Astrocyte (in vitro differentiated cells and primary cell): ENCODE measurements at regions not wholly inside any gene's neighbourhood (a gene's known extent, or its start where the extent isn't known, plus 50 kb on each side); places are given as distances from the start of the nearest gene placed in this dataset.

ENCODE experiments used
- DNase-seq: peaks from one replicate; pipeline ENCODE4 v3.0.0-alpha.2; 2010; ENCODE audit warnings: low read depth
- FAIRE-seq: peaks from 2 replicates; lab custom pipeline; 2011; peaks lifted over from hg19 to GRCh38; lab: Jason Lieb, UNC
- H2AFZ ChIP-seq: 2 replicates; pipeline ENCODE4 v1.6.0; 2012; ENCODE audit warnings: low read depth, low read length, inconsistent platforms
- H3K27ac ChIP-seq: 2 replicates; pipeline ENCODE4 v1.5.1; 2011; ENCODE audit warnings: low read depth, low read length, inconsistent platforms
- H3K27me3 ChIP-seq: 2 replicates; pipeline ENCODE4 v1.6.0; 2011; ENCODE audit warnings: low read length, inconsistent platforms; ENCODE audit not compliant: insufficient read depth
- H3K36me3 ChIP-seq: 2 replicates; pipeline ENCODE4 v1.5.1; 2011; ENCODE audit warnings: low read length, inconsistent platforms; ENCODE audit not compliant: insufficient read depth
- H3K4me1 ChIP-seq: 2 replicates; pipeline ENCODE4 v1.5.1; 2011; ENCODE audit warnings: low read length, inconsistent platforms; ENCODE audit not compliant: insufficient read depth
- H3K4me2 ChIP-seq: 2 replicates; pipeline ENCODE4 v1.6.0; 2012; ENCODE audit warnings: low read length, inconsistent platforms
- H3K4me3 ChIP-seq: 2 replicates; pipeline ENCODE4 v1.5.1; 2011; ENCODE audit warnings: low read depth, mild to moderate bottlenecking, low read length, inconsistent platforms; ENCODE audit not compliant: insufficient read depth
- H3K79me2 ChIP-seq: 2 replicates; pipeline ENCODE4 v1.6.0; 2012; ENCODE audit warnings: mild to moderate bottlenecking, low read length, inconsistent platforms; ENCODE audit not compliant: insufficient read depth
- H3K9ac ChIP-seq: 2 replicates; pipeline ENCODE4 v1.6.0; 2012; ENCODE audit warnings: mild to moderate bottlenecking, low read length, inconsistent platforms
- H3K9me3 ChIP-seq: 2 replicates; pipeline ENCODE4 v1.5.1; 2012; ENCODE audit warnings: low read depth, mild to moderate bottlenecking, low read length, inconsistent platforms; ENCODE audit not compliant: insufficient read depth
- H4K20me1 ChIP-seq: 2 replicates; pipeline ENCODE4 v1.6.0; 2012; ENCODE audit warnings: low read length, inconsistent platforms; ENCODE audit not compliant: insufficient read depth
- H3K27ac Mint-ChIP-seq: one replicate; pipeline ENCODE4 v1.8.0; 2021; ENCODE audit warnings: mild to moderate bottlenecking, mixed read lengths; ENCODE audit not compliant: unreplicated experiment
- H3K27me3 Mint-ChIP-seq: one replicate; pipeline ENCODE4 v1.8.0; 2021; ENCODE audit warnings: low read depth, mixed read lengths; ENCODE audit not compliant: unreplicated experiment
- H3K36me3 Mint-ChIP-seq: one replicate; pipeline ENCODE4 v1.8.0; 2021; ENCODE audit warnings: low read depth, mixed read lengths; ENCODE audit not compliant: unreplicated experiment
- H3K4me1 Mint-ChIP-seq: one replicate; pipeline ENCODE4 v1.8.0; 2021; ENCODE audit warnings: low read depth, mixed read lengths; ENCODE audit not compliant: unreplicated experiment
- H3K4me3 Mint-ChIP-seq: one replicate; pipeline ENCODE4 v1.8.0; 2021; ENCODE audit warnings: mild to moderate bottlenecking, moderate library complexity, mixed read lengths; ENCODE audit not compliant: unreplicated experiment
- H3K9me3 Mint-ChIP-seq: one replicate; pipeline ENCODE4 v1.8.0; 2021; ENCODE audit warnings: mild to moderate bottlenecking, mixed read lengths; ENCODE audit not compliant: unreplicated experiment
- EZH2 ChIP-seq: IDR thresholded peaks from 2 replicates; pipeline ENCODE4 v1.6.1; 2012; ENCODE audit warnings: mild to moderate bottlenecking, low read length, inconsistent platforms; ENCODE audit not compliant: insufficient read depth
- TF ChIP-seq, protein P1 (sequence below): IDR thresholded peaks from 2 replicates; pipeline ENCODE4 v1.5.1; 2011; ENCODE audit warnings: low read depth, mild to moderate bottlenecking, inconsistent platforms, low read length, moderate library complexity; ENCODE audit not compliant: insufficient read depth

GRCh38 chr4:107255114-107255513 lies 219.0 kb upstream of the DKK2 start:
- no peaks in the 10 kb centered on the region for H3K27me3 ChIP-seq
- no peaks in the 10 kb centered on the region for H4K20me1 ChIP-seq
- no peaks in the 10 kb centered on the region for H3K9me3 ChIP-seq
- no peak overlapping the region for H3K9ac ChIP-seq
- H3K36me3 ChIP-seq, result no peaks in the 10 kb centered on the region
- H3K4me3 ChIP-seq, result no peak overlapping the region
- no peak overlapping the region for H2AFZ ChIP-seq
- TF ChIP-seq EZH2, result no peak
- TF ChIP-seq, protein P1, sequence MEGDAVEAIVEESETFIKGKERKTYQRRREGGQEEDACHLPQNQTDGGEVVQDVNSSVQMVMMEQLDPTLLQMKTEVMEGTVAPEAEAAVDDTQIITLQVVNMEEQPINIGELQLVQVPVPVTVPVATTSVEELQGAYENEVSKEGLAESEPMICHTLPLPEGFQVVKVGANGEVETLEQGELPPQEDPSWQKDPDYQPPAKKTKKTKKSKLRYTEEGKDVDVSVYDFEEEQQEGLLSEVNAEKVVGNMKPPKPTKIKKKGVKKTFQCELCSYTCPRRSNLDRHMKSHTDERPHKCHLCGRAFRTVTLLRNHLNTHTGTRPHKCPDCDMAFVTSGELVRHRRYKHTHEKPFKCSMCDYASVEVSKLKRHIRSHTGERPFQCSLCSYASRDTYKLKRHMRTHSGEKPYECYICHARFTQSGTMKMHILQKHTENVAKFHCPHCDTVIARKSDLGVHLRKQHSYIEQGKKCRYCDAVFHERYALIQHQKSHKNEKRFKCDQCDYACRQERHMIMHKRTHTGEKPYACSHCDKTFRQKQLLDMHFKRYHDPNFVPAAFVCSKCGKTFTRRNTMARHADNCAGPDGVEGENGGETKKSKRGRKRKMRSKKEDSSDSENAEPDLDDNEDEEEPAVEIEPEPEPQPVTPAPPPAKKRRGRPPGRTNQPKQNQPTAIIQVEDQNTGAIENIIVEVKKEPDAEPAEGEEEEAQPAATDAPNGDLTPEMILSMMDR, result no peak
- Mint-ChIP-seq H3K4me3 (no peak overlapping the region), H3K9me3 (no peaks in the 10 kb centered on the region), H3K4me1 (peaks cover 16% of the 10 kb centered on the region), H3K27ac (no peak overlapping the region), H3K36me3 (no peaks in the 10 kb centered on the region), H3K27me3 (no peaks in the 10 kb centered on the region)
- no peak for DNase-seq
- H3K4me2 ChIP-seq, result peak overlapping the region; percentile 51
- H3K27ac ChIP-seq, result no peak overlapping the region
- no peaks in the 10 kb centered on the region for H3K79me2 ChIP-seq
- FAIRE-seq, result no peak
- peaks cover 8% of the 10 kb centered on the region for H3K4me1 ChIP-seq

- Mint-ChIP-seq H3K27me3 (no peaks in the 10 kb centered on the region), H3K4me3 (no peak overlapping the region), H3K4me1 (peaks cover 21% of the 10 kb centered on the region), H3K9me3 (no peaks in the 10 kb centered on the region), H3K27ac (no peak overlapping the region), H3K36me3 (no peaks in the 10 kb centered on the region)
- DNase-seq, result no peak
- Histone ChIP-seq H3K4me1 (peaks cover 7% of the 10 kb centered on the region), H3K36me3 (no peaks in the 10 kb centered on the region), H4K20me1 (no peaks in the 10 kb centered on the region), H3K27ac (no peak overlapping the region), H3K79me2 (no peaks in the 10 kb centered on the region), H2AFZ (no peak overlapping the region), H3K9ac (no peak overlapping the region), H3K4me3 (no peak overlapping the region), H3K27me3 (no peaks in the 10 kb centered on the region), H3K4me2 (no peak overlapping the region), H3K9me3 (no peaks in the 10 kb centered on the region)
- TF ChIP-seq, protein P1, result no peak
- TF ChIP-seq EZH2, result no peak
- FAIRE-seq, result no peak
Observed at GRCh38 chr4:107253579-107254068, 217.5 kb upstream of the DKK2 start.

DNA sequence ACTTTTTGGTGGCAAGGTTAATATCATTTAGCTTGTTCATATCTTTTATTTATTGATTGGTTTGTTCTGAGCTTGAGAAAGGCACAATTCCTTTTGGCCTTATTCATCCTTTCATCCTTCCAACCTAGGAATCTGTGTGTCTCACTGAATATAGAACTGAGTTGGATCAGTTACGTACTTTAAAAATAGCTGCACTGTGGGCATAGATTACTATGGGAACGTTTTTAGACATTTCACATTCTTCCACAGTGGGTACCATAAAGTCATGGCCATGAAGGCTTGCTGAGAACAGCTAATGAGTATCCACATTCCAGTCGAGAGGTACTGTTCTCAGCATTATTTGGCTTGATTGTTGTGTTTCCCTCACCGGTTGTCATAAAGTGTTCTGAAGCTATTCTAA lies 217.0 kb upstream of the DKK2 start:
- Histone ChIP-seq H3K9me3 (no peaks in the 10 kb centered on the region), H3K27ac (no peak overlapping the region), H3K36me3 (no peaks in the 10 kb centered on the region), H3K79me2 (no peaks in the 10 kb centered on the region), H3K27me3 (no peaks in the 10 kb centered on the region), H3K4me2 (no peak overlapping the region), H4K20me1 (no peaks in the 10 kb centered on the region), H3K4me1 (peaks cover 2% of the 10 kb centered on the region), H3K9ac (no peak overlapping the region), H3K4me3 (no peak overlapping the region), H2AFZ (no peak overlapping the region)
- DNase-seq (peak; percentile 21), FAIRE-seq (no peak)
- no peaks in the 10 kb centered on the region for H3K27me3 Mint-ChIP-seq
- H3K4me3 Mint-ChIP-seq, result no peak overlapping the region
- peaks cover 22% of the 10 kb centered on the region for H3K4me1 Mint-ChIP-seq
- H3K27ac Mint-ChIP-seq, result no peak overlapping the region
- no peak for TF ChIP-seq EZH2
- TF ChIP-seq, protein P1, result no peak
- H3K36me3 Mint-ChIP-seq, result no peaks in the 10 kb centered on the region
- no peaks in the 10 kb centered on the region for H3K9me3 Mint-ChIP-seq
